ENCODE measurements at regions not wholly inside any gene's neighbourhood (a gene's known extent, or its start where the extent isn't known, plus 50 kb on each side); places are given as distances from the start of the nearest gene placed in this dataset.

DNA sequence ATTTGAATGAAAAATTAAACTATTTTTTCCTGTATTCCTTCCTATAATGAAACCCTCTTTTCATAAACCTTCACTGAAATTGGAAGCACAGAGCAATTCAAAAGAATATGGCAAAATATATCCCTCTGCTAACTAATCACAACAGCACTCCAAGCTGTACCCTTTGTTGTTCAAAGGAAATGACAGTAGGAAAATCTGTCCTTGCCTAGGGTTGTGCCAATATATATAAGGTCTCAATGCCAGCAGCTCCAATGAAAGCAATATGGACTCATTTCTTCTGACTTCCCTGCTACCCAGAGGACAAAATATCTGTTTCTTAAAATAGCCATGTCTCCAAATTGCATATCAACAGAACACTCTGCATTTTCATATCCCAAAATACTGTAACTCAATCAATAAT lies 373.9 kb upstream of the MC4R start:
- TF ChIP-seq, protein P1, sequence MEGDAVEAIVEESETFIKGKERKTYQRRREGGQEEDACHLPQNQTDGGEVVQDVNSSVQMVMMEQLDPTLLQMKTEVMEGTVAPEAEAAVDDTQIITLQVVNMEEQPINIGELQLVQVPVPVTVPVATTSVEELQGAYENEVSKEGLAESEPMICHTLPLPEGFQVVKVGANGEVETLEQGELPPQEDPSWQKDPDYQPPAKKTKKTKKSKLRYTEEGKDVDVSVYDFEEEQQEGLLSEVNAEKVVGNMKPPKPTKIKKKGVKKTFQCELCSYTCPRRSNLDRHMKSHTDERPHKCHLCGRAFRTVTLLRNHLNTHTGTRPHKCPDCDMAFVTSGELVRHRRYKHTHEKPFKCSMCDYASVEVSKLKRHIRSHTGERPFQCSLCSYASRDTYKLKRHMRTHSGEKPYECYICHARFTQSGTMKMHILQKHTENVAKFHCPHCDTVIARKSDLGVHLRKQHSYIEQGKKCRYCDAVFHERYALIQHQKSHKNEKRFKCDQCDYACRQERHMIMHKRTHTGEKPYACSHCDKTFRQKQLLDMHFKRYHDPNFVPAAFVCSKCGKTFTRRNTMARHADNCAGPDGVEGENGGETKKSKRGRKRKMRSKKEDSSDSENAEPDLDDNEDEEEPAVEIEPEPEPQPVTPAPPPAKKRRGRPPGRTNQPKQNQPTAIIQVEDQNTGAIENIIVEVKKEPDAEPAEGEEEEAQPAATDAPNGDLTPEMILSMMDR (IDR thresholded peaks at IDR 0.05), result no peak
- no peak for TF ChIP-seq POLR2A (IDR thresholded peaks at IDR 0.05)
